GM12892 (cell line): ENCODE measurements at regions not wholly inside any gene's neighbourhood (a gene's known extent, or its start where the extent isn't known, plus 50 kb on each side); places are given as distances from the start of the nearest gene placed in this dataset.

ENCODE experiments used
- POLR2A ChIP-seq: IDR thresholded peaks from 2 replicates; pipeline ENCODE4 v1.6.1; 2011; ENCODE audit warnings: low read depth, low read length, control low read depth
- POLR2AphosphoS5 ChIP-seq: IDR thresholded peaks from 2 replicates; pipeline ENCODE4 v1.6.1; 2011; ENCODE audit warnings: low read depth, low read length, control low read depth

DNA sequence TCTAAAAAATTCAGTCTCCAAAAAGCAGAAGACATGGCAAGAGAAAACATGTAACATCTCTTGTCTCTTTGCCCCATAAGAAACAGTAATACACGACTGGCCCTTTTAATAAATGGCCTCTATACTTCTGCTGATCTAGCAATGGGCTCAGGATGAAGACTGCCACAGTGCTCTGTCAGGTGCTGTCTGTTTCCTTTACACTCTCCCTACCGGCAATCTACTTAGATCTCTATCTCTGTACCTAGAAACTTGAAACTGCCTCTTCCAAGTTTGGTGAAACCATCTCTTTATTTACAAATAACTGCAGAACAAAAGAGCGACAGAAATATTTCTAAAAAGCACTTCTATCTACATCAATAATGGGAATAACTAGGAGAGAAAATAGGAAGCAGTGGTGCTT is 685.2 kb upstream of the INTU start:
- no peak for TF ChIP-seq POLR2A
- TF ChIP-seq POLR2AphosphoS5, result no peak
